K562 (cell line): ENCODE measurements at regions not wholly inside any gene's neighbourhood (a gene's known extent, or its start where the extent isn't known, plus 50 kb on each side); places are given as distances from the start of the nearest gene placed in this dataset.

Source experiments
- ATAC-seq: fragments of 200-7000 bp; cut with Tn5 transposase; 3 replicates; pipeline ENCODE4 v1.9.1; 2020; ENCODE audit warnings: moderate library complexity
- BruUV-seq: library from RNA; stranded (reverse); fragments of 400-500 nt; replicated peaks from 2 replicates; lab custom pipeline; 2021; lab: Mats Ljungman, UMichigan
- CTCF ChIA-PET: fragments of 300-600 bp; formaldehyde crosslinking; extraction: SDS; loops from one replicate; lab custom pipeline; 2021; ENCODE audit warnings: low intra/inter-chr PET ratio; lab: Yijun Ruan, JAX
- POLR2A ChIA-PET: fragments of 300-600, 350-650 bp; sonication (Branson Sonifier 250); formaldehyde crosslinking; extraction: SDS; loops from one replicate; lab custom pipeline; 2021; ENCODE audit warnings: antibody characterized with exemption, inconsistent platforms; lab: Yijun Ruan, JAX
- DNase-seq, 4 experiments: peaks; one replicate each; pipeline versions ENCODE4 v3.0.0 to v3.0.0-alpha.2; 2011 to 2018; ENCODE audit warnings: low spot score in 3 of 4, mixed read lengths in 3 of 4; ENCODE audit errors: extremely low read depth in 1 of 4
- FAIRE-seq: peaks from 2 replicates; lab custom pipeline; 2011; peaks lifted over from hg19 to GRCh38; lab: Jason Lieb, UNC
- H2AFZ ChIP-seq: 2 replicates; pipeline ENCODE4 v1.6.0; 2011; ENCODE audit warnings: low read depth, low read length, control low read depth, inconsistent platforms
- H3K27ac ChIP-seq: fragments of 200-600 bp; 3 replicates; pipeline ENCODE4 v1.8.0; 2011; ENCODE audit warnings: low read depth, mild to moderate bottlenecking, control low read depth, inconsistent platforms, low read length, moderate library complexity, mixed read lengths; ENCODE audit errors: extremely low read depth
- H3K27me3 ChIP-seq, 2 experiments: fragments of 300-600 bp in 1 of 2; 2 replicates in 1 of 2; 3 replicates in 1 of 2; pipeline versions ENCODE4 v1.6.0 to v1.8.0; 2011; ENCODE audit warnings: inconsistent platforms in 2 of 2, low read length in 2 of 2, mild to moderate bottlenecking in 1 of 2, mixed read lengths in 1 of 2, moderate library complexity in 1 of 2; ENCODE audit not compliant: control insufficient read depth in 2 of 2, insufficient read depth in 2 of 2
- H3K36me3 ChIP-seq: fragments of 300-600 bp; 3 replicates; pipeline ENCODE4 v1.8.0; 2011; ENCODE audit warnings: mild to moderate bottlenecking, low read length, inconsistent platforms; ENCODE audit not compliant: control insufficient read depth, insufficient read depth
- H3K4me1 ChIP-seq, 2 experiments: fragments of 200-600 bp in 1 of 2; replicated peaks in 1 of 2; 2 replicates in 1 of 2; 3 replicates in 1 of 2; pipeline versions ENCODE4 v1.5.1 to v1.8.0; 2011; ENCODE audit warnings: inconsistent platforms in 2 of 2, low read length in 2 of 2, mild to moderate bottlenecking in 1 of 2, mixed read lengths in 1 of 2, moderate library complexity in 1 of 2; ENCODE audit not compliant: control insufficient read depth in 2 of 2, insufficient read depth in 2 of 2
- H3K4me2 ChIP-seq: 2 replicates; pipeline ENCODE4 v1.6.1; 2011; ENCODE audit warnings: low read length, control low read depth, inconsistent platforms, mixed read lengths; ENCODE audit not compliant: insufficient read depth
- H3K4me3 ChIP-seq: fragments of 200-600 bp; sonication (generic), shearing (Covaris generic); 2 replicates; pipeline ENCODE4 v1.5.1; 2016; ENCODE audit warnings: control low read depth, inconsistent platforms
- H3K79me2 ChIP-seq: fragments of 200-600 bp; 3 replicates; pipeline ENCODE4 v1.8.0; 2011; ENCODE audit warnings: low read length, inconsistent platforms; ENCODE audit not compliant: control insufficient read depth, insufficient read depth
- H3K9ac ChIP-seq, 2 experiments: 2 replicates each; pipeline versions ENCODE4 v1.6.0 to v1.6.1; 2011; ENCODE audit warnings: low read depth in 2 of 2, low read length in 2 of 2, control low read depth in 1 of 2, inconsistent platforms in 1 of 2, mild to moderate bottlenecking in 1 of 2, mixed read lengths in 1 of 2; ENCODE audit not compliant: insufficient read depth in 1 of 2
- H3K9me1 ChIP-seq: one replicate; pipeline ENCODE4 v1.6.0; 2011; ENCODE audit warnings: inconsistent platforms, mild to moderate bottlenecking, low read length, moderate library complexity; ENCODE audit not compliant: control insufficient read depth, insufficient read depth
- H3K9me3 ChIP-seq: replicated peaks from 2 replicates; pipeline ENCODE4 v1.5.1; 2011; ENCODE audit warnings: low read depth, low read length, inconsistent platforms; ENCODE audit not compliant: control insufficient read depth, insufficient read depth
- H4K20me1 ChIP-seq: replicated peaks from 2 replicates; pipeline ENCODE4 v1.6.1; 2011; ENCODE audit warnings: low read length, inconsistent platforms, mixed read lengths; ENCODE audit not compliant: control insufficient read depth, insufficient read depth
- ELF1 ChIP-seq: fragments of 200-800 bp; sonication (Bioruptor generic); IDR thresholded peaks from 2 replicates; pipeline ENCODE4 v1.6.1; 2016; ENCODE audit warnings: missing genetic modification characterization, missing compliant biosample characterization
- HSF4 ChIP-seq: fragments of 250-450 bp; sonication (Bioruptor Pico); IDR thresholded peaks from 2 replicates; pipeline ENCODE4 v2.1.2; 2022; ENCODE audit warnings: mild to moderate bottlenecking, moderate library complexity, borderline replicate concordance
- ZEB2 ChIP-seq: fragments of 450-650 bp; IDR thresholded peaks from 2 replicates; pipeline ENCODE4 v1.6.1; 2016
- ZNF184 ChIP-seq: sonication (generic); formaldehyde crosslinking; IDR thresholded peaks from 2 replicates; pipeline ENCODE4 v1.5.0; 2020; ENCODE audit warnings: missing genetic modification reagents
- ZNF263 ChIP-seq: sonication (generic); formaldehyde crosslinking; IDR thresholded peaks from 2 replicates; pipeline ENCODE4 v1.8.0; 2022; ENCODE audit warnings: mild to moderate bottlenecking, missing genetic modification reagents, borderline replicate concordance
- WGBS: fragments of 100-300 bp; shearing (Covaris generic); methylation state at CpG from one replicate; pipeline ENCODE4 v1.1.6; 2016; ENCODE audit warnings: low coverage, mixed read lengths; ENCODE audit not compliant: insufficient coverage; ENCODE audit errors: missing lambda C conversion rate; 5-methylcytosine and 5-hydroxymethylcytosine counted together
- in situ Hi-C: fragments of 300-500 bp; cut with MboI; formaldehyde crosslinking; loops from 4 replicates; pipeline ENCODE4 v1.15.0; 2018; ENCODE audit warnings: inconsistent platforms, mixed read lengths
- intact Hi-C: fragments of 100-400 bp; cut with micrococcal nuclease; formaldehyde crosslinking; loops from 2 replicates; pipeline ENCODE4 v1.14.2; 2022
- TF ChIP-seq, protein P1 (sequence below): fragments of 250-450 bp; sonication (Bioruptor Pico); IDR thresholded peaks from 2 replicates; pipeline ENCODE4 v1.8.0; 2022; ENCODE audit warnings: inconsistent platforms, mild to moderate bottlenecking, moderate library complexity, borderline replicate concordance
- TF ChIP-seq, protein P2 (sequence below): fragments of 250-450 bp; sonication (Bioruptor Pico); IDR thresholded peaks from 2 replicates; pipeline ENCODE4 v1.9.0; 2021; ENCODE audit warnings: mild to moderate bottlenecking
- TF ChIP-seq, protein P3 (sequence below), 2 experiments: fragments of 450-650 bp; conservative IDR thresholded peaks; 2 replicates each; pipeline ENCODE4 v1.6.1; 2017; ENCODE audit warnings: mild to moderate bottlenecking in 2 of 2, moderate library complexity in 2 of 2
- TF ChIP-seq, protein P4 (sequence below): sonication (generic); formaldehyde crosslinking; IDR thresholded peaks from 2 replicates; pipeline ENCODE4 v1.5.0; 2020; ENCODE audit warnings: missing genetic modification reagents
- TF ChIP-seq, protein P5 (sequence below), 2 experiments: fragments of 450-650 bp; IDR thresholded peaks; 2 replicates each; pipeline ENCODE4 v1.6.1; 2016; ENCODE audit warnings: mild to moderate bottlenecking in 2 of 2, borderline replicate concordance in 1 of 2, low read depth in 1 of 2, moderate library complexity in 1 of 2

DNA sequence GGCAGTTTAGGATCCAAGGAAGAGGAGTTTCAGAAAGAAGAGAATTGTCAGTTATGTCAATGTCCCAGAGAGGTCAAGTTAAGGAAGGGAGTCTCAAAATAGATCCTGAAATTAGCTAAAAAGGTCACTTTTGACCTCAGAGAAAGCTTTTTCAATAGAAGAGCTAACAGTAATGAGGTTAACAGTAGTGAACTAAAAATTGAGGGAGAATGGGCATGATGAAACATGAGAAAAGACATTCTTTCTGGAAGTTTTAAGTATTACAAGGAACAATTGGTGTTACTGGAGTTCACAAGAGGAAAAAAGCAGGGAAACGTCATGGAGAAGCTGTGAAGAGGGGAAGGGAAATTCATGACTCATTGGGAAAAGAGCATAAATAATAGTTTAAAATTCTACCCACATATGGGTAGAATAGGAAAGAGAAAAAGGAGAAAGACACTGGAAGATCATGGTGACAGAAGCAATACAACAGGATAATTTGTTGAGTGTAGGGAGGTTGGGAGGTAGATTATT is 381.2 kb upstream of the FAR2 start:
- Histone ChIP-seq H3K9ac (no peak overlapping the region), H3K4me2 (no peak overlapping the region), H3K4me3 (no peak overlapping the region), H3K36me3 (no peaks in the 10 kb centered on the region), H4K20me1 (no peaks in the 10 kb centered on the region), H3K4me1 (no peaks in the 10 kb centered on the region), H2AFZ (no peak overlapping the region), H3K9me3 (no peaks in the 10 kb centered on the region), H3K27ac (no peak overlapping the region), H3K9me1 (no peaks in the 10 kb centered on the region), H3K27me3 (no peaks in the 10 kb centered on the region), H3K79me2 (no peaks in the 10 kb centered on the region)
- no peak for DNase-seq
- TF ChIP-seq, protein P1, sequence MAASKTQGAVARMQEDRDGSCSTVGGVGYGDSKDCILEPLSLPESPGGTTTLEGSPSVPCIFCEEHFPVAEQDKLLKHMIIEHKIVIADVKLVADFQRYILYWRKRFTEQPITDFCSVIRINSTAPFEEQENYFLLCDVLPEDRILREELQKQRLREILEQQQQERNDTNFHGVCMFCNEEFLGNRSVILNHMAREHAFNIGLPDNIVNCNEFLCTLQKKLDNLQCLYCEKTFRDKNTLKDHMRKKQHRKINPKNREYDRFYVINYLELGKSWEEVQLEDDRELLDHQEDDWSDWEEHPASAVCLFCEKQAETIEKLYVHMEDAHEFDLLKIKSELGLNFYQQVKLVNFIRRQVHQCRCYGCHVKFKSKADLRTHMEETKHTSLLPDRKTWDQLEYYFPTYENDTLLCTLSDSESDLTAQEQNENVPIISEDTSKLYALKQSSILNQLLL = no peak
- TF ChIP-seq ELF1 (tag) (no peak), ZNF184 (CRISPR knock-in tag) (no peak), ZEB2 (no peak), HSF4 (no peak), ZNF263 (no peak)
- TF ChIP-seq, protein P2, sequence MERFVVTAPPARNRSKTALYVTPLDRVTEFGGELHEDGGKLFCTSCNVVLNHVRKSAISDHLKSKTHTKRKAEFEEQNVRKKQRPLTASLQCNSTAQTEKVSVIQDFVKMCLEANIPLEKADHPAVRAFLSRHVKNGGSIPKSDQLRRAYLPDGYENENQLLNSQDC = no peak
- TF ChIP-seq, protein P3, sequence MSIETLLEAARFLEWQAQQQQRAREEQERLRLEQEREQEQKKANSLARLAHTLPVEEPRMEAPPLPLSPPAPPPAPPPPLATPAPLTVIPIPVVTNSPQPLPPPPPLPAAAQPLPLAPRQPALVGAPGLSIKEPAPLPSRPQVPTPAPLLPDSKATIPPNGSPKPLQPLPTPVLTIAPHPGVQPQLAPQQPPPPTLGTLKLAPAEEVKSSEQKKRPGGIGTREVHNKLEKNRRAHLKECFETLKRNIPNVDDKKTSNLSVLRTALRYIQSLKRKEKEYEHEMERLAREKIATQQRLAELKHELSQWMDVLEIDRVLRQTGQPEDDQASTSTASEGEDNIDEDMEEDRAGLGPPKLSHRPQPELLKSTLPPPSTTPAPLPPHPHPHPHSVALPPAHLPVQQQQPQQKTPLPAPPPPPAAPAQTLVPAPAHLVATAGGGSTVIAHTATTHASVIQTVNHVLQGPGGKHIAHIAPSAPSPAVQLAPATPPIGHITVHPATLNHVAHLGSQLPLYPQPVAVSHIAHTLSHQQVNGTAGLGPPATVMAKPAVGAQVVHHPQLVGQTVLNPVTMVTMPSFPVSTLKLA (conservative IDR thresholded peaks at IDR 0.05) = no peak
- TF ChIP-seq, protein P4, sequence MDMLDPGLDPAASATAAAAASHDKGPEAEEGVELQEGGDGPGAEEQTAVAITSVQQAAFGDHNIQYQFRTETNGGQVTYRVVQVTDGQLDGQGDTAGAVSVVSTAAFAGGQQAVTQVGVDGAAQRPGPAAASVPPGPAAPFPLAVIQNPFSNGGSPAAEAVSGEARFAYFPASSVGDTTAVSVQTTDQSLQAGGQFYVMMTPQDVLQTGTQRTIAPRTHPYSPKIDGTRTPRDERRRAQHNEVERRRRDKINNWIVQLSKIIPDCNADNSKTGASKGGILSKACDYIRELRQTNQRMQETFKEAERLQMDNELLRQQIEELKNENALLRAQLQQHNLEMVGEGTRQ (CRISPR knock-in tag) = no peak
- TF ChIP-seq, protein P5, sequence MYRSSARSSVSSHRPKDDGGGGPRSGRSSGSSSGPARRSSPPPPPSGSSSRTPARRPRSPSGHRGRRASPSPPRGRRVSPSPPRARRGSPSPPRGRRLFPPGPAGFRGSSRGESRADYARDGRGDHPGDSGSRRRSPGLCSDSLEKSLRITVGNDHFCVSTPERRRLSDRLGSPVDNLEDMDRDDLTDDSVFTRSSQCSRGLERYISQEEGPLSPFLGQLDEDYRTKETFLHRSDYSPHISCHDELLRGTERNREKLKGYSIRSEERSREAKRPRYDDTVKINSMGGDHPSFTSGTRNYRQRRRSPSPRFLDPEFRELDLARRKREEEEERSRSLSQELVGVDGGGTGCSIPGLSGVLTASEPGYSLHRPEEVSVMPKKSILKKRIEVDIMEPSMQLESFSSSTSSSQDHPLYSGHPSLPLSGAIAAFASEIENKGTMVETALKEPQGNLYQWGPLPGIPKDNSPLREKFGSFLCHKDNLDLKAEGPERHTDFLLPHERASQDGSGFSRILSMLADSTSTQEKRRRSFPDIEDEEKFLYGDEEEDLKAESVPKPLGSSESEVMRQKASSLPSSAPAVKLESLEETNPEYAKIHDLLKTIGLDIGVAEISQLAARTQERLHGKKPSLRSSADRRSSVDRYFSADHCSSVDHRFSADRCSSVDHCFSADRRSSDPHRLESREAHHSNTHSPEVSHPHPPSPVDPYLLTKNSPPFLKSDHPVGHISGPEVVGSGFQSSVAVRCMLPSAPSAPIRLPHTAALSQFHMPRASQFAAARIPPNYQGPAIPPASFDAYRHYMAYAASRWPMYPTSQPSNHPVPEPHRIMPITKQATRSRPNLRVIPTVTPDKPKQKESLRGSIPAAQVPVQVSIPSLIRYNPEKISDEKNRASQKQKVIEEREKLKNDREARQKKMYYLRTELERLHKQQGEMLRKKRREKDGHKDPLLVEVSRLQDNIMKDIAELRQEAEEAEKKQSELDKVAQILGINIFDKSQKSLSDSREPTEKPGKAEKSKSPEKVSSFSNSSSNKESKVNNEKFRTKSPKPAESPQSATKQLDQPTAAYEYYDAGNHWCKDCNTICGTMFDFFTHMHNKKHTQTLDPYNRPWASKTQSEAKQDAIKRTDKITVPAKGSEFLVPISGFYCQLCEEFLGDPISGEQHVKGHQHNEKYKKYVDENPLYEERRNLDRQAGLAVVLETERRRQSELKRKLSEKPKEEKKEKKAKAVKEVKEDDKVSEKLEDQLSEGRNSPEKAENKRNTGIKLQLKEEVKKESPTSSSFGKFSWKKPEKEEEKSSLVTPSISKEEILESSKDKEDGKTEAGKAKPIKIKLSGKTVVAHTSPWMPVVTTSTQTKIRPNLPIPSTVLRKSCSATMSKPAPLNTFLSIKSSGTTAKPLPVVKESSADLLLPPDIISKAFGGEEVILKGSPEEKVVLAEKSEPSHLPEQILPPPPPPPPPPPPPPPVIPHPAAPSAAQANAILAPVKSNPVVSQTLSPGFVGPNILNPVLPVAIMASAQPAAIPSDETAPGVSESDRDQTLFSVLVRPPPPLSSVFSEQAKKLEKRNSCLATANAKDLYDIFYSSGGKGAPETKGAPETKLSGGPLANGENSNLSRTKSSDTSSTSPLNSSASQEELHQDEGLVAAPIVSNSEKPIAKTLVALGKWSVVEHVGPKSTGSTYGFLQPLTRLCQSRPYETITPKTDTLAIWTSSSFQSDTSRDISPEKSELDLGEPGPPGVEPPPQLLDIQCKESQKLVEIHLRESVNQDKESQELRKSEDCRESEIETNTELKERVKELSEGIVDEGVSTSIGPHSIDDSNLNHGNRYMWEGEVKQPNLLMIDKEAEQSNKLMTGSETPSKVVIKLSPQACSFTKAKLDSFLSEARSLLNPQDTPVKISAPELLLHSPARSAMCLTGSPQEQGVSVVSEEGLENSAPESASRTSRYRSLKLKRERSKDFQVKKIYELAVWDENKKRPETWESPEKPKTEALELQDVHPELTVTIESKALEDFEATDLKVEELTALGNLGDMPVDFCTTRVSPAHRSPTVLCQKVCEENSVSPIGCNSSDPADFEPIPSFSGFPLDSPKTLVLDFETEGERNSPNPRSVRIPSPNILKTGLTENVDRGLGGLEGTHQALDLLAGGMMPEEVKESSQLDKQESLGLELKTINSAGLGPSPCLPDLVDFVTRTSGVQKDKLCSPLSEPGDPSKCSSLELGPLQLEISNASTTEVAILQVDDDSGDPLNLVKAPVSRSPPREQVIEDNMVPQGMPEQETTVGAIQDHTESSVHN (IDR thresholded peaks at IDR 0.05; ENCODE audit: borderline replicate concordance in 1 of 2, low read depth in 1 of 2) = no peak
- ChIA-PET POLR2A (interaction anchor here (0.6 kb wide), 1 partner anchor 792 kb away, joined by 4 read pairs; no protein-coding TSS in a partner anchor), CTCF (no interaction called here)
- no peak for FAIRE-seq
- WGBS = 0% methylated on average over 1 of the region's 1 CpG
- no TSS peak for BruUV-seq
- no peak for ATAC-seq
- in situ Hi-C loops (no loop called here), intact Hi-C loops (no loop called here)
